ENCODE measurements at regions not wholly inside any gene's neighbourhood (a gene's known extent, or its start where the extent isn't known, plus 50 kb on each side); places are given as distances from the start of the nearest gene placed in this dataset.
"Not testable (repeated sequence)": the region's sequence is repeated elsewhere in the genome, so short reads cannot be mapped to it uniquely, and the experiment has no call there.

DNA sequence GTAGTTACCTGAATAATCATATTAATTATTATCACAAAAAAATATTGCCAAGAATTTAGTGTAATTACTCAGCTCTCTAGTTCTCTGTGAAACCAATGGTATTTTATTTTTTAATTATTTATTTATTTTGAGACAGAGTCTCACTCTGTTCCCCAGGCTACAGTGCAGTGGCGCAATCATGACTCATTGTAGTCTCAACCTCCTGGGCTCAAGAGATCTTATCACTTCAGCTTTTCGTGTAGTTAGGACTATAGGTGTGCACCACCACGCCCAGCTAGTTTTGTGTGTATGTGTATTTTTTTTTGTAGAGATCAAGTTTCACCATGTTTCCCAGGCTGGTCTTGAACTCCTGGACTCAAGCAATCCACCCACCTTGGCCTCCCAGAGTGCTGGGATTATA is 440.4 kb upstream of the CDH20 start:
- no peak for DNase-seq (ENCODE audit: low spot score)

DNA sequence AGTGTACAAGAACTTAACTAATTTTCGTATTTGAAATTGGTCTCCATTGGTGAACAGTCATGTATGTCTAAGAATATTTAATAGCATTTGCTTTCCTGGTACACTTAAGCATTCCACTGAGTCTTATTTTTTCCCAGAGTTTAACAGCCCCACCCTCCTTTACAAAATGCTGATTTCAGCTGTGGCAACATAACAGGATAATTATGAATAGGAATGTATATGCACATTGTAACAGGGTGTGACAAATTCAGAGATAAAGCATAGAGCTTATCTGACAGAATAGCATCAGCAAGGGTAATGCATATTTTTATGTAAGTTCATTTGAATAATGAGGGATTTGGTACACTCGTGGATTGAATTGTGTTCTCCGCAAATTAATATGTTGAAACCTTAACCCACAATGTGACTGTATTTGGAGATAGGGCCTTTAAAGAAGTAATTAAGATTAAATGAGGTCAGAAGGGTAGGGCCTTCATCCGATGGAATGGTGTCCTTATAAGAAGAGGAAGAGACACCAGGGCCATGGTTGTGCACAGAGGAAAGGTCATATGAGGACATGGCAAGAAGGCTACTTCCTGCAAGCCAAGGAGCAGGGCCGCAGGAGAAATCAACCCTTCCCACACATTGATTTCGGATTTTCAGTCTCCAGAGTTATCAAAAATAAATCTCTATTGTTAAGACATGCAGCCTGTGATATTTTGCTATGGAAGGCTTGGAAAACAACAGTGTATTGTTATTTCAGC is 439.7 kb upstream of the CDH20 start:
- no peak for DNase-seq (ENCODE audit: low spot score)

DNA sequence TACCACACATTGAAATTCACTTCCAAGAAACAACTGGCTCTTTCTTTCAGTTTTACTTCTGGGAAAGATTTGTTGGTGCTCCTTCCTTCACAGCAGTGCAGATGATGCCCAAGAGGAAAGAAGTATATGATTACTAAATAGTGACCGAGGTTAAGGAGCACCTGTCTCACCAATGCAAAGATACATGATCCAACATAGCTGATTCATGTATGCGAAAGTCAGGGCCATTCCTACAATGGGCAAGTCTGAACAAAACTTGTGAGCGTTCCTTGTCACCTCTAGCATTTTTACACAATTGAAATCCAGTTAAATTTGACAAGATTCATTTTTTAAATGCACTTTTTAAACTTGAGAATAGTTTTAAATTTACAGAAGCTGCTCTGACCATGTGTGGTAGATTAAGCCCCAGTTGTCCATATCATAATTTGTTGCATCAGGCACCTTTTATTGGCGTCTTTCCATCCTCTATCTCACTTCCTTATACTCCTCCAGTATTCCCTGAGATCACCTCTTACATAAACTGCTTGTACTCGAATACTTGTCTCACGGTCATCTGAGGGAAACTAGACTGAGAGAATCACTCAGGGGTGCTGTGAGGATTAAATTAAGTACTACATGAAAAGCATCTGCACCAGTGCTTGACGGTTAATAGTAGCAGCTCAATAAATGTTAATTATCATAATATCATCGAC is 438.8 kb upstream of the CDH20 start:
- DNase-seq (ENCODE audit: low spot score): no peak

DNA sequence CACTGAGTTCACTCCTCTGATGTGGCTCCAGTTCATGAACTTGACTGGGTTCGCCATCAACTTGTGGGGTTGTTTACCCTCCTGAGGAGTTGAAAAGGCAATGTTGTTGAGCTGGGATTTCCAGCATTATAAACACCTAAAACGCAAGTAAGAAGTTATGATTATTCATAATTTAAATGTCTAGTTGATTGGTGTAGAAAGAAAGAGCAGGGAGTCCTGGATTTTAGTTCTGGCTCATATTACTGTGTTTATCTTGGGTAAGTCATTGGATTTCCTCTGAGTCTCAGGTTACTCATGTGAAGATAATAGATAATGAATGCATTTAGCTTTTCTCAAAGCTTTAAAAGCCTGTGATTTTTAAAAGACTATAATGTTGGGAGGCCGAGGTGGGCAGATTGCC is 438.0 kb upstream of the CDH20 start:
- no peak for DNase-seq (ENCODE audit: low spot score)

DNA sequence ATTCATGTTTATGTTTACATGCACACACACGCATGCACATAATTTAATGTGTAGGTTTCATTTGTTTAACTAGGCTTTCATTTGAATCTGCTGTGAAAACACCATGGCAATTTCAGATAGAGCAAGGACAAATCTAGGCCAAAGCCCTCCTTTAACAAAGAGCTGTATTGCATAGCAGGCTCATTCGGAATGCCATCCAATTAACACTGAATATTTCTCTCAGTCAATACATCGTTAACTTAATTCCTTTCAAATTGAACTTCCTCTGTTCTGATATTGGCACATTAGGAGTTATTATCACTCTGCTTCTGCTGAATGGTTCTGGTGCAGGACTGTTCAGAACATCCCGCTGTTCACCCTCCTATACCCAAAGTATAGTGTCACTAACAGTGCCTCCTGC is 435.1 kb upstream of the CDH20 start:
- no peak for DNase-seq (ENCODE audit: low spot score)

DNA sequence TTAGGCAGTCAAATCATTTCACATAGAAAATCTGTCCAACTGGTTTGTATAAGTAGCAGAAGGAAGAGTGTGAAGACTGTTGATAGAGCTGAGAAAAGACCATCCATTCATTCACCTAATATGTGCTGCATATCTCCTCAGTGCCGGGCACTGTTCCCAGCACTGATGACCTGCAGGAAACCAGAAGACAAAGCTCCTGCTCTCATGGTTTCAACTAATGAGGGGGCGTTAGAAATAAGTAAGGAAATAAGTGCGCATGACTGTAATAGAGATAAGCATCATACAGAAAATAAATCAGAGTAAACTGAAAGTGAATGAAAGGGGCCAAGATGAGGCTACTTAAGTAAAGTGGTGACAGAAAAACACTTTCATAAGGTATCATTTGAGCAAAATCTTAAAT is 427.5 kb upstream of the CDH20 start:
- DNase-seq (ENCODE audit: low spot score): no peak

DNA sequence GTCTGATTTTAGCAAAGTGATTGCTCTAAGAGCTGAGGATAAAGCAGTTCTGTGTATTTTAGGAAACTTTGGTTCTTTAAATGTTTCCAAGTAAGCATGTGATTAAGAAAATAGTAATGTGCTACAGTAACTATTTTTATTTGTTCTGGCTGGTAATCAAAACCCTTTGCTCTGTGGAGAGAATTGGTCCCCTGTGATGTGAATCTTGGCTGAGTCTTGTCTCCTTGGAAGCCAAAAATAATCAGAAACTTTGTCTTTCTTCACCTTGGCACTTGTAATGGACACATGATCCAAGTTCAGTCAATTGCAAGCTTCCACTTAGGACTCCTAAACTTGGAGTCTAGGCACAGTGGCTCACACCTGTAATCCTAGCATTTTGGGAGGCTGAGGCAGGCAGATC is 422.7 kb upstream of the CDH20 start:
- no peak for DNase-seq (ENCODE audit: low spot score)

DNA sequence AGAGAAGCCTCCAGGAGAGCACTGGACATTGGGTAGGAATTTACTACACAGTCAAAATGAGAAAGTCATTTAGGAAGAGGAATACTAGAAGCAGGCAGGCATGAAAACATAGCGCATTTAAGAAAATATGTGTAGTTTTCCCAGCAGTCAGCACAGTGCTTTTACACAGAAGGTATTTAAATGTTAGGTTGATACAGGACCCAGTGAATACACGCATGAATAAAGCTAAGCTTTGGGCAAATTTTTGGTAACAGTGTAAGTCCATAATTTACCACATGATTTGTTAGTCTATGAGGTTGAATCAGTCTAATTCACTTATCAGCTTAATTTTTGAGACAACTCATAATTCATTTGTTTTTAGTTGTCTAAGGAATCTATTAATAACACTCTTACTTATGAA is 421.7 kb upstream of the CDH20 start:
- no peak for DNase-seq (ENCODE audit: low spot score)

DNA sequence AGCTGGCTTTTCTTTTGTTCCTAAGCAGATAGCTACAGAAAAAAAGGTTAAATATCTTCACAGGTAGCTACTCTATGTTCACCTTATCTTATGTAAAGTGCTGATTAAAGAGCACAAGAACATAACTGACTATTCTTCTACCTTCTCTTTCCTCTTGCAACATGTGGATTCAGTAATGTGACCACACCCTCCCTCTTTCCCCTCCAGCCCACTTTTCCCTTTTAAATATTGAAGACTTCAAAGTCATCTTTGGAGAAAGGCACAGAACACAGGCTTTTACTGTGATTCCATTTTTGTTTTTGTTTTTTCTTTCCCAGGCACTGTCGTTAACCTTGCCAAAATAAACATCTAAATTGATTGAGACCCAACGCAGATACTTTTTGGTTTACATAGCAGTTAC is 418.1 kb upstream of the CDH20 start:
- no peak for DNase-seq (ENCODE audit: low spot score)

DNA sequence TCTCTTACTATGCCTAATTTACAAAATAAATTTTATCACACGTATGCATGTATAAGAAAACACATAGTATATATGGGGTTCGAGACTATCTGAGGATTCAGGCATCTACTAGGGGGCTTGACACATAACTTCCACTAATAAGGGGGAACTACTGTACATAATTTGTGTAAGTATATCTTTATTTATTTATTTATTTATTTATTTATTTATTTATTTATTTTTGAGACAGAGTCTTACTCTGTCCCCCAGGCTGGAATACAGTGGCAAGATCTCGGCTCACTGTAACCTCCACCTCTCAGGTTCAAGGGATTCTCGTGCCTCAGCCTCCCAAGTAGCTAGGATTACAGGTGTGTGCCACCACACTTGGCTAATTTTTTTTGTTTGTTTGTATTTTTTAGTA is 414.4 kb upstream of the CDH20 start:
- not testable (repeated sequence) for DNase-seq (ENCODE audit: low spot score)

DNA sequence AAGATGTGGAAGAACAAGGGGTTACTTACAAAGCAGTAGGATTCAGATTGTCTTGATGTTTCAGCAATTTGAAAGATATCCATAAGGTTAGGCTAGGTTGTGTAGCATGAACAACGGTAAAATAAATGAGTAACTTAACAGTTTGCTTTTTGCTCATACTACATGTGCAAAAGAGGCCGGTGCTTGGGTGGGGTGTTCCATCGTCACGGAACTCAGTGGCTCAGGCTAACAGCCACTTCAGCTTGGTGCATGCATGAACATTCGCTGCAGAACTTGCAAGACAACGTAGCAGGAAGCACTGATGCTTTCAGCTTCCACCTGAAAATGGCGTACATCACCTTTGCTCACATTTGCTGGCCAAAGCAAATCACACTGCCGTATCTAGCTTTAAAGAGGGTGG is 407.3 kb upstream of the CDH20 start:
- DNase-seq (ENCODE audit: low spot score): no peak

DNA sequence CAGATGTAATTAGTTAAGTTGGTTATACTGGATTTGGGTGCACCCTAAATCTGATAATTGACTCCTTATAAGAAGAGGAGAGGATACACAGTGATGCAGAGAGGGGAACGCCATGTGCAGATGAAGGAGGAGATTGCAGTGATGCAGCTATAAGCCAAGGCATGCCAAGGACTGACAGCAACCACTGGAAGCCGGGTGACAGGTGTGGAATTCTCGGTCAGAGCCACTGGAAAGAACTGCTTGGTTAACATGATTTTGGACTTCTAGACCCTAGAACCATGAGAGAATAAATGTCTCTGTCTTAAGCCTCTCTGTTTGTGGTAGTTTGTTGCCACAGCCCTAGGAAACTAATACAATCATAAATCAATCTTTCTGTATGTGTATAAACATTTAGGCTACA is 403.3 kb upstream of the CDH20 start:
- DNase-seq (ENCODE audit: low spot score): no peak

DNA sequence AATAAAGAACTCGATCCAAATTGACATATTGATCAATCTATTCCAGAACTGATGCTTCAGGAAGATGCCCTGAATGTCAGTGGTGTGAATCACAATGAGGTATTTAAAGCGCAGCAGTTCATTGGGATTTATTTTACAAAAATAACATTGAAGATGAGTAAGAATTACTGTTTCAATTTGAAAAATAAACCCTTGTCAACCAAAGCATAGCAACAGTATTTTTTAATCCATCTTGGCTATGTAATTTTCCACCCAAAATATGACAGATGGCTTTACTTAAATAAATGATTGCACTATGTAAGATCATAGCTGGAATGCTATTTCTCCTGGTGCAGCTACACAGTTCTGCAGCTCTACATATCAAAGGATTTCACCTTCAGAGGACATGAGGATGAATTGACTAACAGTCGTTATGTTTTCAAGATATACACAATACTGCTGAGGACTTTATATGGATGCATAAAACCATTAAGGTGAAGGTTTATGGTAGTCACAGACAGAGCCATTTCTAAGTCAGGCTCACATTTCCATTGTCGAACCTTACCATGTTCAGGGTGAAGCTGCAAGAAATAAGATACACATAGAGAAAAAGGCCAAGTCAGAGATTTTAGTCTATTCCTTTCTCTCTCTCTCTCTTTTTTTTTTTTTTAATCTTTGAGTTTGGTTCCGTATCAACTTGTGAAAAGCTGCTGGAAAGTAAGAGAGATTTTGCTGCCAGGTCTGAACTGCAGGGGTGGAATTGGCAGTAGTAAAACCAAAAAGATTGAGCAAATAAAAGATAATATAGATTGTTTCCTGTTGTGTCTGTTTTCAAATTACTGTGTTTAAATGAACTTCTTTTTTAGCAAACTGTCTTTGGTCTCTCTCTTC is 398.0 kb upstream of the CDH20 start:
- DNase-seq (ENCODE audit: low spot score): no peak

DNA sequence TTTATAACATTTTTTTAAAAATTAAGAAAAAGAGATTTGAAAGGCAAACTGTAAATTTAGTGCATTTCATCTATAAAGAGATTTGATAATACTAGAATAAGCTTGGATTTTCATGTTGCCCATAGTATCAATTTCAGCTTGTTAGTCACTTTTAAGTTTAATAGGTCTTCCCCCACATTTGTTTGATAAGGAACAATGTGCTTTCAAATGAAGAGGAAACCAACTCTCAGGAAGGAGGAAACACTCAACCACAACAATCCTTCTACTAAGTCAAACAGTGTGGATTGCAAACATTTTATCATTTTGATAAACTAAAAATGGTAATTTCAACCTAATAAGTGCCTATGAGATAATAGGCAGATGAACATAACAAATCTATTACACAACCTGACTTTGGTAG is 397.1 kb upstream of the CDH20 start:
- no peak for DNase-seq (ENCODE audit: low spot score)

DNA sequence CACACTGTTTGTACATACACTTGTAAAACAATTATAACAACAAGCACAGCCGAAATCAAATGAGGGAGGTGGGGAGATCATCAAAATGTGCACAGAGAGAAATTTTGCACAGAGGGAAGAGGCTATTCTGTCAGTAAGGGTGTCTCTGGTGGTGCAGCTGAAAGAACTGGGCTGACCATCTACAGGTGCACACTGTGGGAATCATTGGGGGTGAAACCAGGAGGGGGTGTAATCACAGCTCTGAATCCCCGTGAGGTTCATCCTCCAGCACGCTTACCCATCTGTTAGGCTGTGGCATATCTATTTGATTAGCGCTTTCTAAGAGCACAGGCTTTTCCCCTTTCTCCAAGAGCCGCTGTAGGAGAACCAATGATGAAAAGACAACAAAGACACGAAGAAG is 389.9 kb upstream of the CDH20 start:
- DNase-seq (ENCODE audit: low spot score): no peak

DNA sequence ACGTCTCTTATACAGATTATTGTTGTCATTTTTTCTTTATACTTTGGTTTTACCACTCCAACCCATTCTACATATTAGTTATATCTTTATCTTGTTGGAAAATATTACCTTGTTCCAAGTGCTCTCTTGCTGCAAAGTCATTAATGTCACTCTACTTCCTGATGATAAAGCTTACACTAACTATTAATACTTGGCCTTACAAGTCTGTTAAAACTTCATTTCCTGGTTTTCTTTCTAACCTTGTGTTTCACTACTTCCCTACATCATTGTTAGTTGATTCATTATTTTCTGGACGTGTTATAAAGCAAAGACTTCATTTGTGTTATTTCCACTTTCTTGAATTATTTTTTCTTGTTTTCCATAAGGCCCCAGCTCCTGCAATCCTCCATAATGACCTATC is 382.6 kb upstream of the CDH20 start:
- no peak for DNase-seq (ENCODE audit: low spot score)

DNA sequence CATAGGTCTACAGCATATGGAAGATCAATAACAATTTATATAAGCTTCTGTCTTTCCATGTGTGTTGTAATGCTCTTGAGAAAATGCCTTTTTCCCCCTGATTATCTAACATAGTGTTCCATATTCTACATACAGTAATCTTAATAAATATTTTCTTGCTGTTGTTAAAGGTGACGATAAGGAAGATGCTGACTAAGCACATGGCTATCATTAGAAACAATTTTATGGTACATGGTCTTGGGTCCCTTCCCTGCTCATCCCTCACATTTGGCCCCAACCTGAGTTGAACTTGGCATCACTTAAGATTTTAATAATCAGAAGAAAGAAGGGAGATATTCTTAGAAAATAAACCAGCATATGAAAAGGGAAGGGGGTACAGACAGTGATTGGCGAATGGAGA is 382.1 kb upstream of the CDH20 start:
- no peak for DNase-seq (ENCODE audit: low spot score)

DNA sequence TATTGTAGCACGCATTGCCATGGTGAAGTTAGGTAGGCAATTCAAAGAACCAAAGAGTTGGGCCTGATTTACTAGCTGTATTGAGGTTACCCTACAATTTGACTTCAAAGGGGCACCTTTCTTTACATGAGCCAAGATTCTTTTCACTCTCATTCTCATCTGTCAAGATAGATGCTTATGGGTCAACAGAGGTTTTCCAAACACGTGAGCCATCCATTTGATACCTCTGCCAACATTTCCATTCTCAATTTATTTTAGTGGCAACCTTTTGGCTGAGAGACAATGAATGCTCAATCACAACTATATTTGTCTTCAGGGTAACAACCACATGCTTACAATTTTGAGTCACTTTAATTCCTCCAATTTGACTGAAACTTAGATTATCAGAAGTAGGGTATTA is 370.6 kb upstream of the CDH20 start:
- no peak for DNase-seq (ENCODE audit: low spot score)

DNA sequence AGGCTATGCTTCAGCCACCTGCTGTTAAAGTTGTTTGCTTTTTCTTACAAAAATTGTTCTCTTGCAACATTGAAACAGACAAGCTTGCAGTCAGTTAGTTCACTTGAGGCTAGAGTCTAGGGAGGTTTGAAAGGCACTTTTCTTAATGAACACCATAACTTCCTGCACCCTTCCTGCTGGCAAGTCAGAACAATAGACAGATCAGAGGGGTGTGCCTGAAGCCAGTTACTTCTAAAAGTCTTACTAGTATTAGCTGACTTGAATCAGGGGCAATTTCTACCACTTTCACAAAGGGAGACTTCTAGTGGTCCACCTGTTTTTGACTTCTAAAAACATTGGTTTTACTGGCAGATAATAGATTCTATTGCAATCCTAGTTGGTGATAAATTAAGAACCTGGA is 367.4 kb upstream of the CDH20 start:
- no peak for DNase-seq (ENCODE audit: low spot score)

DNA sequence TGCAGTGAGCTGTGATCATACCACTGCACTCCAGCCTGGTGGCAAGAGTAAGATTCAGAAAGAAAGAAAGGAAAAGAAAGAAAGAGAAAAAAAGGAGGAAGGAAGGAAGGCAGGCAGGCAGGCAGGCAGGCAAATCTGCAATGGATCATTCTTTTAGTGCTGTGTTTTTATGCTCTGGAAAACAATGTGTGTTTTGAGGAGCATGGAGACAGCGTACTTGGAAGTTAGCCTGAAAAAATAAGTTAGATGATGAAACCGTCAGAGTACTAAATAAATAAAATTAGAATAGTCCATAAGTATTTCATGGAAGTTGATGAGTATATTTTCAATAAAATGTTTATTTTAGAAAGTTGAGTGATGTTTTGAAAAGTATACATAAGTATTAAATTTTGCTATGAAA is 366.4 kb upstream of the CDH20 start:
- no peak for DNase-seq (ENCODE audit: low spot score)

DNA sequence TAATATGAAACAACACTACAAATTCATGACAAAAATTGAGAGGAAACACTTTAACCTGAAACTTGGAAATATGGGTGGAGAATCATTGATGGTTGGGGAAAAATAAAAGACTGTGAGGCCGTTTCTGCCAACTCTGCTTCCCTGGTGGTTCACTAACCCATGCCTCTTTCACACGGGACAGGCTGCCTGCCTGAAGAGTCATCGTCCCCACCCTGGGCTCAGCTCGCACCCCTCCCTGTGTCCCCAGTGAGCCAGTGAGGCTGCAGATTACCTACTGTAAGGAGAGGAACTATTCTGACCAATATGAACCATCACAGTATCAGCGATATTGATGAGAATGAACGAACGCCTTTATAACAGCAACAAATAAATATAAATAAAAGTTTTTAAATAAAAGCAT is 357.8 kb upstream of the CDH20 start:
- no peak for DNase-seq (ENCODE audit: low spot score)

DNA sequence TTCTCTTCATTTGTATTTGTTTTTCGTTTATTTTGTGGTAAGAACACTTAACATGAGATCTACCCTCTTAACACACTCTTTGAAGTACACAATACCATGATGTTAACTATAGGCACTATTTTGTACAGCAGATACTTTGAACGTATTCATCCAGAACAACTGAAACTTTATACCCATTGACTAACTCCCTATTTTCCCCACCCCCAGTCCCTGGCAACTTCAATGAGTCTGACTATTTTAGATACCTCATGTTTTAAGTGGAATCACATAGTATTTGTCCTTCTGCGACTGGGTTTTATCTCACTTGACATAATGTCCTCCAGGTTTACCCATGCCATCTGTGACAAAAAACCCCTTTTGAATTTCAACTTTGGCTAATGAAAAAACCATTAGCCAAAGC is 356.3 kb upstream of the CDH20 start:
- no peak for DNase-seq (ENCODE audit: low spot score)

DNA sequence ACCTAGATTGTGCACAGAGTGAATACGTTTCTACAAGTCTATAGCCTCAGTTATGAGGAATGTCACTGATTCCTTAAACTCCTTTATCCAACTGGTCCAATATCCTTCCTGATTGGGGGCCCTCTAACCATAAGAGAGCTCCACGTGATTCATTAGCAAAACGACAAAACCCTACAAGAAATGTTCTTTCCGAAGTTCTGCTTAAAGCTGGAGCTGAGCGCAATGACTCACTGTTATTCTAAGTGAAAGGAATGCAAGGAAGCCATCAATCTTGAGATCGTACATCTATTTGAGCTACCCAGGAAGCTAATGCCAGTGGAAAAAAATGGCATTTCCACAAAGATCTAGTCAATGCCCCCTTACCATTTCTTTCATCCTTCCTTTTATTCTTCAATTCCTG is 354.9 kb upstream of the CDH20 start:
- DNase-seq (ENCODE audit: low spot score): no peak
